SK-N-SH treated with all-trans-retinoic acid at 6 μM for 48 hours (cell line): ENCODE measurements at regions not wholly inside any gene's neighbourhood (a gene's known extent, or its start where the extent isn't known, plus 50 kb on each side); places are given as distances from the start of the nearest gene placed in this dataset.

ENCODE experiments used
- ATAC-seq: fragments of 200-7000 bp; cut with Tn5 transposase; 3 replicates; pipeline ENCODE4 v1.9.1; 2020; ENCODE audit warnings: mild to moderate bottlenecking, moderate library complexity
- ARNTL ChIP-seq: fragments of 450-650 bp; formaldehyde crosslinking; IDR thresholded peaks from 2 replicates; pipeline ENCODE4 v1.5.0; 2020; ENCODE audit warnings: low read depth, mild to moderate bottlenecking, moderate library complexity, borderline replicate concordance
- BACH2 ChIP-seq: fragments of 250-450 bp; sonication (Bioruptor Pico); IDR thresholded peaks from 2 replicates; pipeline ENCODE4 v1.9.0; 2021; ENCODE audit warnings: mild to moderate bottlenecking, borderline replicate concordance
- CREB5 ChIP-seq: fragments of 250-450 bp; sonication (Bioruptor Pico); IDR thresholded peaks from 2 replicates; pipeline ENCODE4 v1.5.1; 2020; ENCODE audit warnings: low read depth, mild to moderate bottlenecking, moderate library complexity
- CSDC2 ChIP-seq: fragments of 250-450 bp; sonication (Bioruptor Pico); IDR thresholded peaks from 2 replicates; pipeline ENCODE4 v1.5.0; 2020; ENCODE audit warnings: mild to moderate bottlenecking, moderate library complexity
- ESRRG ChIP-seq: fragments of 250-450 bp; sonication (Bioruptor Pico); IDR thresholded peaks from 2 replicates; pipeline ENCODE4 v1.6.1; 2021; ENCODE audit warnings: mild to moderate bottlenecking
- GLIS3 ChIP-seq: fragments of 250-450 bp; sonication (Bioruptor Pico); IDR thresholded peaks from 2 replicates; pipeline ENCODE4 v1.5.0; 2020; ENCODE audit warnings: mild to moderate bottlenecking, moderate library complexity
- ISL1 ChIP-seq: fragments of 250-450 bp; sonication (Bioruptor Pico); IDR thresholded peaks from 2 replicates; pipeline ENCODE4 v2.1.2; 2022; ENCODE audit warnings: mild to moderate bottlenecking, moderate library complexity
- OSR1 ChIP-seq: fragments of 250-450 bp; sonication (Bioruptor Pico); IDR thresholded peaks from 2 replicates; pipeline ENCODE4 v1.8.0; 2022; ENCODE audit warnings: moderate library complexity, mild to moderate bottlenecking, inconsistent platforms
- PATZ1 ChIP-seq: fragments of 250-450 bp; sonication (Bioruptor Pico); IDR thresholded peaks from 2 replicates; pipeline ENCODE4 v1.8.0; 2020; ENCODE audit warnings: mild to moderate bottlenecking, moderate library complexity, borderline replicate concordance
- POU6F1 ChIP-seq: fragments of 250-450 bp; sonication (Bioruptor Pico); IDR thresholded peaks from 2 replicates; pipeline ENCODE4 v1.8.0; 2021; ENCODE audit warnings: low read depth, mild to moderate bottlenecking, moderate library complexity, borderline replicate concordance
- PPARA ChIP-seq: fragments of 250-450 bp; sonication (Bioruptor Pico); IDR thresholded peaks from 2 replicates; pipeline ENCODE4 v1.5.0; 2020; ENCODE audit warnings: mild to moderate bottlenecking, borderline replicate concordance
- RARB ChIP-seq: fragments of 250-450 bp; sonication (Bioruptor Pico); IDR thresholded peaks from 2 replicates; pipeline ENCODE4 v1.8.0; 2021; ENCODE audit warnings: mild to moderate bottlenecking, moderate library complexity
- SNAI2 ChIP-seq: fragments of 250-450 bp; sonication (Bioruptor Pico); IDR thresholded peaks from 2 replicates; pipeline ENCODE4 v1.5.0; 2020; ENCODE audit warnings: mild to moderate bottlenecking, moderate library complexity
- TCF4 ChIP-seq: fragments of 250-450 bp; sonication (Bioruptor Pico); IDR thresholded peaks from 2 replicates; pipeline ENCODE4 v1.8.0; 2021; ENCODE audit warnings: mild to moderate bottlenecking, moderate library complexity, borderline replicate concordance
- TOX ChIP-seq: fragments of 250-450 bp; sonication (Bioruptor Pico); IDR thresholded peaks from 2 replicates; pipeline ENCODE4 v1.8.0; 2021; ENCODE audit warnings: mild to moderate bottlenecking, moderate library complexity, borderline replicate concordance
- ZC3H10 ChIP-seq: fragments of 250-450 bp; sonication (Bioruptor Pico); IDR thresholded peaks from 2 replicates; pipeline ENCODE4 v1.5.1; 2021; ENCODE audit warnings: mild to moderate bottlenecking, moderate library complexity
- ZFP3 ChIP-seq: fragments of 250-450 bp; sonication (Bioruptor Pico); IDR thresholded peaks from 2 replicates; pipeline ENCODE4 v1.5.0; 2020; ENCODE audit warnings: mild to moderate bottlenecking, moderate library complexity
- ZFP30 ChIP-seq: fragments of 450-650 bp; formaldehyde crosslinking; IDR thresholded peaks from 2 replicates; pipeline ENCODE4 v1.5.0; 2022; ENCODE audit warnings: mild to moderate bottlenecking, moderate library complexity
- ZNF70 ChIP-seq: fragments of 450-650 bp; formaldehyde crosslinking; IDR thresholded peaks from 2 replicates; pipeline ENCODE4 v1.5.0; 2020; ENCODE audit warnings: mild to moderate bottlenecking, moderate library complexity
- ZNF8 ChIP-seq: fragments of 450-650 bp; formaldehyde crosslinking; IDR thresholded peaks from 2 replicates; pipeline ENCODE4 v1.5.0; 2020; ENCODE audit warnings: mild to moderate bottlenecking, moderate library complexity
- TF ChIP-seq, protein P1 (sequence below): fragments of 250-450 bp; sonication (Bioruptor Pico); IDR thresholded peaks from 2 replicates; pipeline ENCODE4 v1.5.1; 2021; ENCODE audit warnings: mild to moderate bottlenecking, moderate library complexity

GRCh38 chr6:145241721-145242120 is 493.6 kb downstream of the EPM2A start:
- ATAC-seq, result no peak
- no peak for TF ChIP-seq SNAI2 (CRISPR knock-in tag)
- no peak for TF ChIP-seq ISL1
- no peak for TF ChIP-seq CSDC2
- TF ChIP-seq TOX, result no peak
- no peak for TF ChIP-seq BACH2 (CRISPR knock-in tag)
- no peak for TF ChIP-seq ZNF70 (CRISPR knock-in tag)
- no peak for TF ChIP-seq ZNF8 (CRISPR knock-in tag)
- TF ChIP-seq ESRRG, result no peak
- no peak for TF ChIP-seq ZC3H10 (CRISPR knock-in tag)
- no peak for TF ChIP-seq POU6F1 (CRISPR knock-in tag)
- TF ChIP-seq TCF4, result no peak
- no peak for TF ChIP-seq PATZ1 (CRISPR knock-in tag)
- no peak for TF ChIP-seq GLIS3 (CRISPR knock-in tag)
- no peak for TF ChIP-seq PPARA (CRISPR knock-in tag)
- TF ChIP-seq OSR1 (CRISPR knock-in tag), result no peak
- TF ChIP-seq, protein P1, sequence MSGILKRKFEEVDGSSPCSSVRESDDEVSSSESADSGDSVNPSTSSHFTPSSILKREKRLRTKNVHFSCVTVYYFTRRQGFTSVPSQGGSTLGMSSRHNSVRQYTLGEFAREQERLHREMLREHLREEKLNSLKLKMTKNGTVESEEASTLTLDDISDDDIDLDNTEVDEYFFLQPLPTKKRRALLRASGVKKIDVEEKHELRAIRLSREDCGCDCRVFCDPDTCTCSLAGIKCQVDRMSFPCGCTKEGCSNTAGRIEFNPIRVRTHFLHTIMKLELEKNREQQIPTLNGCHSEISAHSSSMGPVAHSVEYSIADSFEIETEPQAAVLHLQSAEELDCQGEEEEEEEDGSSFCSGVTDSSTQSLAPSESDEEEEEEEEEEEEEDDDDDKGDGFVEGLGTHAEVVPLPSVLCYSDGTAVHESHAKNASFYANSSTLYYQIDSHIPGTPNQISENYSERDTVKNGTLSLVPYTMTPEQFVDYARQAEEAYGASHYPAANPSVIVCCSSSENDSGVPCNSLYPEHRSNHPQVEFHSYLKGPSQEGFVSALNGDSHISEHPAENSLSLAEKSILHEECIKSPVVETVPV, result no peak
- TF ChIP-seq ZFP30 (CRISPR knock-in tag), result no peak
- TF ChIP-seq ARNTL, result no peak
- no peak for TF ChIP-seq ZFP3 (CRISPR knock-in tag)
- no peak for TF ChIP-seq RARB
- TF ChIP-seq, all 23 proteins: peak for 0

- TF ChIP-seq CREB5 (CRISPR knock-in tag), result no peak
- 0 out of 2 replicates have a peak, but pooled peaks have one; percentile 25 for TF ChIP-seq ISL1
- TF ChIP-seq PPARA (CRISPR knock-in tag), result no peak
Measured at GRCh38 chr6:145244349-145245100, 490.8 kb downstream of the EPM2A start.

GRCh38 chr6:145245119-145245518 is 490.2 kb downstream of the EPM2A start:
- ATAC-seq, result no peak
- no peak for TF ChIP-seq ZNF8 (CRISPR knock-in tag)
- TF ChIP-seq ISL1, result no peak
- TF ChIP-seq ZFP3 (CRISPR knock-in tag), result no peak

More at GRCh38 chr6:145244349-145245100, 490.8 kb downstream of the EPM2A start:
- no peak for ATAC-seq

DNA sequence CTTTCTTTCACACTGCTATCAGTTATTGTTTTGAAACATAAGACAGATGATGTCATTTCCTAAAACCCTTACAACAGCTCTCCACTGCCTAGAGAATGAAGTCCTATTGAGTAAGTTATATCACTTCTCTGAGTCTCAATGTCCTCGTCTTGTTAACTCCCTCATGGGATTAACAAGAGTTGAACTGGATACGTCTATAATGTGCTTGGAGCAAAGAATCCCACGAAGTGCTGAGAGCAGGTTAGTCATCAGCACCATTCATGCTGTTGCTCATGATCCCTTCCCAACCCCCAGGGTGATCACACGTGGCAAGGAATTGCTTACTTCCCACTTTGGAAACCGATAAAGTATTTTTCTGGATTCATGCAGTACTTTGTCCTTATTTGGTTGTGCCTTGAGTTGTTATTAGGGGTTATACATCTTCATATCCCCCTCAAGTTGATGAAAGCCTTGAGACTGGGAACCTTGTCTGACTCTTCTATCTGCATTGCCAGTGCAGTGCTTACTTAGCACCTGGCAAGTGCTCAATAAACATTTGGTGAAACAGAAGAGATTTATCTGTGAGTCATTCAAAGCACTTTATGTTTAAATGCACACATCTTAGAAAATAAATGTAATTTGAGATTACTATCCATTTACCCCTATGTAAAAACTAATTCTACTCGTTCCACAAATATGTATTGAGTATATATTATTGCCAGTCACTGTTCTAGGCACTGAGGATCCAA is 487.5 kb downstream of the EPM2A start:
- ATAC-seq, result no peak
- no peak for TF ChIP-seq ISL1

DNA sequence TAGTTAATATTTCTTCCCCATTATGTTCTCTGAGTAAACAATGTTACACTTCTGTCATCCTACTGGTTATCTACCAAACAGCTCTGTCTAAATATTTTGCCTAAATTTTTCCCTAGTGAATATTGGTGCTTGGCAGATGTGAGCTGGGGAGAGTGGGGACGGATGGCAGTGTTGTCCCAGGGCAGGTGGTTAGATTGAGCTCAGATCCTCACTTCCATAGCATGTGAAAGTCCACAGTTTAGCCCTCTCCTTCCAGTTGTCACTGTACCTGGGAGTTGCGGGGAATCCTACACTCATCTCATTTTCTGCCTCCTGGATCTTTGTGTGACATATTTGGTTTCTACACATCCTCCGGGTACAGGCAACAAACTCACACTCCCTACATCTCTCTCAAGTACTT is 484.9 kb downstream of the EPM2A start:
- ATAC-seq, result no peak
- TF ChIP-seq GLIS3 (CRISPR knock-in tag) (no peak), ZFP30 (CRISPR knock-in tag) (no peak), BACH2 (CRISPR knock-in tag) (no peak), OSR1 (CRISPR knock-in tag) (no peak), ZFP3 (CRISPR knock-in tag) (no peak)
